H1 (cell line): ENCODE measurements at regions not wholly inside any gene's neighbourhood (a gene's known extent, or its start where the extent isn't known, plus 50 kb on each side); places are given as distances from the start of the nearest gene placed in this dataset.

Experiments
- CTCF ChIA-PET: fragments of 300-600 bp; sonication (Branson Sonifier 250); formaldehyde crosslinking; loops from one replicate; lab custom pipeline; 2021; ENCODE audit not compliant: partially characterized antibody; lab: Charles Lee
- POLR2A ChIA-PET: fragments of 300-600 bp; sonication (Branson Sonifier 250); formaldehyde crosslinking; loops from one replicate; lab custom pipeline; 2021; ENCODE audit warnings: inconsistent platforms; ENCODE audit not compliant: partially characterized antibody; lab: Charles Lee
- DNase-seq, 2 experiments: peaks; one replicate each; pipeline versions ENCODE4 v3.0.0 to v3.0.0-alpha.2; 2010 to 2022; ENCODE audit warnings: low spot score in 2 of 2, low read depth in 1 of 2, mixed read lengths in 1 of 2
- FAIRE-seq: peaks from 2 replicates; lab custom pipeline; 2011; peaks lifted over from hg19 to GRCh38; lab: Jason Lieb, UNC
- H2AFZ ChIP-seq: 2 replicates; pipeline ENCODE4 v1.8.1; 2012; ENCODE audit warnings: low read length, inconsistent platforms
- H2AK5ac ChIP-seq: 2 replicates; pipeline ENCODE4 v1.6.1; 2013; ENCODE audit warnings: low read depth, low read length
- H2BK120ac ChIP-seq: replicated peaks from 2 replicates; pipeline ENCODE3; 2013; ENCODE audit warnings: low read depth, low read length, inconsistent platforms
- H2BK12ac ChIP-seq: 2 replicates; pipeline ENCODE4 v1.6.1; 2013; ENCODE audit warnings: low read depth, low read length
- H2BK15ac ChIP-seq: 2 replicates; pipeline ENCODE4 v1.6.1; 2013; ENCODE audit warnings: low read length
- H2BK20ac ChIP-seq: 2 replicates; pipeline ENCODE4 v1.6.1; 2013; ENCODE audit warnings: low read length
- H2BK5ac ChIP-seq: 2 replicates; pipeline ENCODE4 v1.6.1; 2013; ENCODE audit warnings: low read depth, low read length
- H3K14ac ChIP-seq: 2 replicates; pipeline ENCODE4 v1.6.1; 2013; ENCODE audit warnings: inconsistent platforms; ENCODE audit not compliant: insufficient read length
- H3K18ac ChIP-seq: 2 replicates; pipeline ENCODE4 v1.6.1; 2013; ENCODE audit warnings: low read length; ENCODE audit errors: extremely low read depth
- H3K23ac ChIP-seq: 2 replicates; pipeline ENCODE4 v1.6.1; 2013; ENCODE audit warnings: inconsistent platforms; ENCODE audit not compliant: insufficient read length
- H3K23me2 ChIP-seq: 2 replicates; pipeline ENCODE4 v1.6.1; 2013; ENCODE audit warnings: low read depth, low read length
- H3K27ac ChIP-seq: 2 replicates; pipeline ENCODE4 v1.6.1; 2011; ENCODE audit warnings: low read depth, low read length, inconsistent platforms
- H3K27me3 ChIP-seq, 4 experiments: replicated peaks in 1 of 4; 1 replicate in 1 of 4; 2 replicates in 3 of 4; pipeline versions ENCODE4 v1.6.1 to v1.8.1; 2011 to 2013; ENCODE audit warnings: low read length in 3 of 4, mild to moderate bottlenecking in 3 of 4, inconsistent platforms in 2 of 4, mixed read lengths in 2 of 4, moderate library complexity in 1 of 4; ENCODE audit not compliant: control insufficient read depth in 3 of 4, insufficient read depth in 3 of 4; ENCODE audit errors: extremely low read depth in 1 of 4
- H3K36me3 ChIP-seq, 4 experiments: 2 replicates each; pipeline versions ENCODE4 v1.6.1 to v1.8.1; 2011 to 2013; ENCODE audit warnings: mild to moderate bottlenecking in 4 of 4, low read length in 3 of 4, moderate library complexity in 2 of 4, control low read depth in 1 of 4, inconsistent platforms in 1 of 4; ENCODE audit not compliant: insufficient read depth in 4 of 4, control insufficient read depth in 2 of 4
- H3K4ac ChIP-seq: replicated peaks from 2 replicates; pipeline ENCODE3; 2013; ENCODE audit warnings: low read length, low read depth, mixed read lengths, inconsistent platforms; ENCODE audit not compliant: insufficient read length
- H3K4me1 ChIP-seq, 4 experiments: replicated peaks in 1 of 4; 1 replicate in 1 of 4; 2 replicates in 3 of 4; pipeline versions ENCODE4 v1.6.1 to v1.8.1; 2011 to 2013; ENCODE audit warnings: low read length in 3 of 4, inconsistent platforms in 2 of 4, mixed read lengths in 1 of 4; ENCODE audit not compliant: insufficient read depth in 4 of 4, control insufficient read depth in 3 of 4
- H3K4me2 ChIP-seq, 2 experiments: 2 replicates each; pipeline versions ENCODE4 v1.6.1 to v1.8.1; 2011 to 2013; ENCODE audit warnings: low read depth in 2 of 2, low read length in 2 of 2, control low read depth in 1 of 2, inconsistent platforms in 1 of 2, mild to moderate bottlenecking in 1 of 2; ENCODE audit not compliant: insufficient read depth in 1 of 2
- H3K4me3 ChIP-seq, 4 experiments: fragments of 200-600, 300-600 bp in 1 of 4; sonication (generic), shearing (Covaris generic), sonication (Bioruptor Twin) in 1 of 4; 2 replicates each; pipeline versions ENCODE4 v1.5.1 to v1.8.1; 2011 to 2016; ENCODE audit warnings: low read length in 4 of 4, low read depth in 3 of 4, control low read depth in 2 of 4, inconsistent platforms in 2 of 4, mild to moderate bottlenecking in 2 of 4, mixed read lengths in 1 of 4, moderate library complexity in 1 of 4; ENCODE audit not compliant: insufficient read depth in 2 of 4; ENCODE audit errors: extremely low read depth in 1 of 4
- H3K56ac ChIP-seq: replicated peaks from 2 replicates; pipeline ENCODE3; 2013; ENCODE audit warnings: low read depth, mild to moderate bottlenecking, mixed read lengths, low read length, inconsistent platforms; ENCODE audit not compliant: insufficient read length
- H3K79me1 ChIP-seq: 2 replicates; pipeline ENCODE4 v1.6.1; 2013; ENCODE audit warnings: low read depth, low read length, control low read depth
- H3K79me2 ChIP-seq, 2 experiments: 2 replicates each; pipeline versions ENCODE4 v1.6.1 to v1.8.1; 2012 to 2013; ENCODE audit warnings: low read length in 2 of 2, mild to moderate bottlenecking in 2 of 2, inconsistent platforms in 1 of 2; ENCODE audit not compliant: insufficient read depth in 2 of 2, control insufficient read depth in 1 of 2
- H3K9ac ChIP-seq, 4 experiments: replicated peaks in 1 of 4; 1 replicate in 1 of 4; 2 replicates in 3 of 4; pipeline versions ENCODE4 v1.6.1 to v1.8.1; 2011 to 2013; ENCODE audit warnings: low read depth in 3 of 4, low read length in 3 of 4, control low read depth in 2 of 4, mild to moderate bottlenecking in 2 of 4, moderate library complexity in 2 of 4, inconsistent platforms in 1 of 4; ENCODE audit errors: extremely low read depth in 1 of 4
- H3K9me3 ChIP-seq, 2 experiments: 2 replicates each; pipeline versions ENCODE4 v1.6.1 to v1.8.1; 2012 to 2013; ENCODE audit warnings: mild to moderate bottlenecking in 2 of 2, moderate library complexity in 2 of 2, control low read depth in 1 of 2, inconsistent platforms in 1 of 2, low read depth in 1 of 2, low read length in 1 of 2, mixed read lengths in 1 of 2; ENCODE audit not compliant: insufficient read depth in 2 of 2
- H4K20me1 ChIP-seq, 2 experiments: replicated peaks in 1 of 2; 2 replicates each; pipeline versions ENCODE3 to v1.8.1; 2011 to 2013; ENCODE audit warnings: inconsistent platforms in 2 of 2, low read length in 2 of 2, mild to moderate bottlenecking in 1 of 2; ENCODE audit not compliant: insufficient read depth in 2 of 2, control insufficient read depth in 1 of 2
- H4K5ac ChIP-seq: 2 replicates; pipeline ENCODE4 v1.6.1; 2013; ENCODE audit warnings: low read length, low read depth, mixed read lengths, inconsistent platforms; ENCODE audit not compliant: insufficient read length
- H4K8ac ChIP-seq: 2 replicates; pipeline ENCODE4 v1.8.0; 2013; ENCODE audit warnings: mild to moderate bottlenecking, moderate library complexity, low read length, inconsistent platforms; ENCODE audit not compliant: insufficient read depth; ENCODE audit errors: extremely low read depth
- H4K91ac ChIP-seq: replicated peaks from 2 replicates; pipeline ENCODE3; 2013; ENCODE audit warnings: low read length, mixed read lengths, inconsistent platforms; ENCODE audit not compliant: insufficient read length
- CTCF ChIP-seq, 3 experiments: IDR thresholded peaks; 1 replicate in 2 of 3; 2 replicates in 1 of 3; pipeline versions ENCODE4 v1.5.1 to v1.6.1; 2011; ENCODE audit warnings: low read length in 3 of 3, mild to moderate bottlenecking in 3 of 3, inconsistent platforms in 2 of 3, low read depth in 1 of 3, moderate library complexity in 1 of 3; ENCODE audit not compliant: insufficient read depth in 1 of 3; ENCODE audit errors: control extremely low read depth in 1 of 3
- RAD21 ChIP-seq, 2 experiments: IDR thresholded peaks in 1 of 2; conservative IDR thresholded peaks in 1 of 2; 2 replicates each; pipeline ENCODE4 v1.6.1; 2011; ENCODE audit warnings: low read depth in 2 of 2, low read length in 2 of 2, improper control_type of control experiment in 1 of 2, inconsistent platforms in 1 of 2, mild to moderate bottlenecking in 1 of 2, moderate library complexity in 1 of 2
- RFX5 ChIP-seq: IDR thresholded peaks from 2 replicates; pipeline ENCODE4 v1.6.1; 2011; ENCODE audit warnings: low read depth, low read length, improper control_type of control experiment, borderline replicate concordance
- SUZ12 ChIP-seq: fragments of 200-600 bp; sonication (generic); IDR thresholded peaks from 2 replicates; pipeline ENCODE4 v1.6.1; 2012; ENCODE audit warnings: mild to moderate bottlenecking, inconsistent platforms, low read length, moderate library complexity, mixed read lengths
- USF2 ChIP-seq: IDR thresholded peaks from 2 replicates; pipeline ENCODE4 v1.6.1; 2011; ENCODE audit warnings: low read length, improper control_type of control experiment
- whole genome bisulfite sequencing, 2 experiments: shearing (Covaris generic) in 1 of 2; methylation state at CpG; one replicate each; pipeline versions ENCODE4 v1.1.6 to v1.1.7; 2013 to 2015; ENCODE audit warnings: low lambda C conversion rate in 2 of 2, mixed read lengths in 2 of 2, inconsistent platforms in 1 of 2, low coverage in 1 of 2, missing lambda C conversion rate in 1 of 2; ENCODE audit not compliant: insufficient replicate concordance in 2 of 2, insufficient coverage in 1 of 2, insufficient read length in 1 of 2; ENCODE audit errors: extremely low coverage in 1 of 2, missing lambda C conversion rate in 1 of 2; 5-methylcytosine and 5-hydroxymethylcytosine counted together

- no peaks in the 10 kb centered on the region for H3K27me3 ChIP-seq
- H2BK5ac ChIP-seq, result no peak overlapping the region
- H3K9me3 ChIP-seq, result no peaks in the 10 kb centered on the region
- H3K4me1 ChIP-seq, result peaks cover 0 to 7% (median 3%) of the 10 kb centered on the region in 4 experiments; a peak in 2 of 7 replicates
- no peak overlapping the region for H2BK12ac ChIP-seq
- H4K5ac ChIP-seq, result no peak overlapping the region
- no peak overlapping the region for H3K56ac ChIP-seq
- no peak overlapping the region for H3K27ac ChIP-seq
- H2BK120ac ChIP-seq, result no peak overlapping the region
- H3K14ac ChIP-seq, result no peak overlapping the region
- no peak overlapping the region for H2BK20ac ChIP-seq
- DNase-seq, result no peak
- H3K36me3 ChIP-seq, result no peaks in the 10 kb centered on the region
- peak; percentile 95 for FAIRE-seq
- no peak overlapping the region for H3K9ac ChIP-seq
- no peak for TF ChIP-seq RFX5
- TF ChIP-seq RAD21 (IDR thresholded peaks at IDR 0.05 in 1 of 2, conservative IDR thresholded peaks at IDR 0.05 in 1 of 2; ENCODE audit: low read depth in 2 of 2, low read length in 2 of 2), result peak; percentile 90 to 97
- no peak for TF ChIP-seq SUZ12
- no peak for TF ChIP-seq USF2
- TF ChIP-seq CTCF (IDR thresholded peaks at IDR 0.05; ENCODE audit: control extremely low read depth in 1 of 3, insufficient read depth in 1 of 3, low read depth in 1 of 3, low read length in 3 of 3), result peak in 2 of 3 experiments; percentile 76 to 90; a peak in 3 of 4 replicates
- H3K23me2 ChIP-seq, result no peaks in the 10 kb centered on the region
- H3K4me3 ChIP-seq, result no peak overlapping the region
- H2BK15ac ChIP-seq, result no peak overlapping the region
- H4K8ac ChIP-seq, result no peak overlapping the region
- no peak overlapping the region for H3K23ac ChIP-seq
- no peak overlapping the region for H3K4ac ChIP-seq
- no peak overlapping the region for H2AK5ac ChIP-seq
- no peaks in the 10 kb centered on the region for H4K20me1 ChIP-seq
- CTCF ChIA-PET, result interaction anchor here (0.5 to 3.6 kb wide), 53 partner anchors 9 to 1328 kb away, joined by 3 to 34 read pairs (median 4); partner anchors contain the start of genes CENPO and PTRHD1
- POLR2A ChIA-PET, result interaction anchor here (0.9 to 1.4 kb wide), 2 partner anchors 383 to 386 kb away, joined by 3 to 5 read pairs; partner anchors contain the start of genes CENPO and PTRHD1
- no peak overlapping the region for H2AFZ ChIP-seq
- no peak overlapping the region for H4K91ac ChIP-seq
- H3K4me2 ChIP-seq, result no peak overlapping the region
- WGBS, 2 experiments, result 61% methylated on average over 13 of the region's 13 CpGs; no CpG with 5 or more reads in 1 of the 2 experiments
- H3K79me1 ChIP-seq, result no peaks in the 10 kb centered on the region
- H3K79me2 ChIP-seq, result no peaks in the 10 kb centered on the region
- no peak overlapping the region for H3K18ac ChIP-seq
Measured at GRCh38 chr2:24409700-24410556, 49.6 kb upstream of the ITSN2 start.
